GM13976 (cell line): ENCODE measurements at regions not wholly inside any gene's neighbourhood (a gene's known extent, or its start where the extent isn't known, plus 50 kb on each side); places are given as distances from the start of the nearest gene placed in this dataset.

Experiments used
- DNase-seq: peaks from one replicate; pipeline ENCODE4 v3.0.0; 2012; ENCODE audit warnings: low spot score
- CTCF ChIP-seq: IDR thresholded peaks from 2 replicates; pipeline ENCODE4 v1.5.1; 2012; ENCODE audit warnings: borderline replicate concordance, mild to moderate bottlenecking; ENCODE audit not compliant: insufficient read depth; ENCODE audit errors: extremely low read depth, missing control alignments, control extremely low read depth
- in situ Hi-C: fragments of 300-500 bp; cut with MboI; formaldehyde crosslinking; loops from one replicate; pipeline ENCODE4 v1.12.0; 2022; ENCODE audit warnings: low sequenced_read_pairs, mixed read lengths, inconsistent platforms; ENCODE audit not compliant: unreplicated experiment

- no peak for TF ChIP-seq CTCF
- in situ Hi-C loops, result no loop called here
- no peak for DNase-seq
These were observed 1405.6 kb upstream of the TENM4 start for GRCh38 chr11:80846442-80846841.

GRCh38 chr11:80844110-80844819 lies 1403.4 kb upstream of the TENM4 start:
- TF ChIP-seq CTCF, result no peak
- in situ Hi-C loops, result no loop called here
- DNase-seq, result no peak

DNA sequence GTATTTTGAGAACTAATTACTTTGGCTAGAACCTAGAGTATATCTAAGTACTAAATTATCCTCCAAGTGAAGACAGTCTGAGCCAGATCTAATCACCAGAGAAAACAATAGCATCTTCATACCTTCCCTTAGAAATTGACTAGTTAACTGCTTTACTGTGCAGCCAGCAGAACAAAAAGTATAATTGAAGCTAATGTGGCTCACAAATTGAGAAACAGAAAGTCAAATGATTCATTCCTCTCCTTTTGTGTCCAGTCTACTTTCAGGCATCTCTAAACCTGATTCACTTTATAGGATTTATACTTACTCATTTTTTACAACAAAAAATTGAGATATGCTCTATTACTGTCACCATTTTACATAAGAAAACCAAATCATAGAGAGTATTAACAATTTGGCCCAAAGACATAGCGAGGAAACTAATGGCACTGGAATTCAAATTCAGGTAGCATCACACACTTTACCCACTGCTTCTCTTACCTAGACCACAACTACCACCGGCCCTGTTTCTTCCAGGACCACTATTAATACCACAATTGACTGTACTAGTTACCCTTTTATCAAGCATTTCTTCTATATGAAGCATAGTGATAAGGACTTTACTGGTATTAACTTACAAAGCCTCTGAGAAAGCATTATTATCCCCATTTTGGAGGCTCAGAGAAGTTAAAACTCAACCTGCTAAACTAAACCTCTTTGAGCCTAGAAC lies 1402.6 kb upstream of the TENM4 start:
- no peak for DNase-seq
- no peak for TF ChIP-seq CTCF
- in situ Hi-C loops, result no loop called here

DNA sequence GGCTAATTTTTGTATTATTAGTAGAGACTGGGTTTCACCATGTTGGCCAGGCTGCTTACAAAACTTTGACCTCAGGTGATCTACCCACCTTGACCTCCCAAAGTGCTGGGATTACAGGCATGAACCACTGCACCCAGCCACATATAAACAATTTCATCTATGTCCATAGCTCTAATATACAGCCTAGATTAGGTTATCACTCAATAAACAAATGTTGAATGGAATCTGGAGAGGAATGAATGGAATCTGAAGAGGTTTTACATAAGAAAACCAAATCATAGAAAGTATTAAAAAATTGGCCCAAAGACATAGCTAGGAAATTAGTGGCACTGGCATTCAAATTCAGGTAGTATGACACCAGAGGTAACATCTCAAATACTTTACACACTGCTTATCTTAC lies 1401.4 kb upstream of the TENM4 start:
- TF ChIP-seq CTCF, result no peak
- in situ Hi-C loops, result no loop called here
- no peak for DNase-seq

DNA sequence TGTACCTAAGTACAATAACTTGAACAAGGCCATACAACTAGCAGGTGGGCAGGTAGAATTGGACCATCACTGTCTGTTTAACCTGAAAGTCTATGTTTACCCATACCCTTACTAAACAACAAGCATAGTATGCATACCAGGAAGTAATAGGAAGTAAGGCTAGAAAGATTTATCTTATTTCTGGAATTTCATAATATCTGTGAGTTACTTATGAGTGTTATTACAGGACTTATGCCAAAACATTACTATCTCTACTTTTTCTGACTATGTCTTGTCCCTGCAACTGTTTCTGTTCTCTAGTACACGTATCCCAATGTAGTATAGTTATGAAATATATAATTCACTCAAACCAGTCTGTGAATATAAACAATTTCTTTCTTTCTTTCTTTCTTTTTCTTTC lies 1400.8 kb upstream of the TENM4 start:
- in situ Hi-C loops, result no loop called here
- no peak for TF ChIP-seq CTCF
- no peak for DNase-seq

- in situ Hi-C loops, result no loop called here
- no peak for TF ChIP-seq CTCF
- peak; percentile 25 for DNase-seq
These were observed 1397.3 kb upstream of the TENM4 start for GRCh38 chr11:80838153-80838552.
